GM19452 (cell line): ENCODE measurements at regions not wholly inside any gene's neighbourhood (a gene's known extent, or its start where the extent isn't known, plus 50 kb on each side); places are given as distances from the start of the nearest gene placed in this dataset.
"Not testable (repeated sequence)": the region's sequence is repeated elsewhere in the genome, so short reads cannot be mapped to it uniquely, and the experiment has no call there.

ENCODE experiments used
- ATAC-seq: cut with Tn5 transposase; IDR thresholded peaks from one replicate; pipeline ENCODE4 v1.9.1; 2021; ENCODE audit not compliant: unreplicated experiment

DNA sequence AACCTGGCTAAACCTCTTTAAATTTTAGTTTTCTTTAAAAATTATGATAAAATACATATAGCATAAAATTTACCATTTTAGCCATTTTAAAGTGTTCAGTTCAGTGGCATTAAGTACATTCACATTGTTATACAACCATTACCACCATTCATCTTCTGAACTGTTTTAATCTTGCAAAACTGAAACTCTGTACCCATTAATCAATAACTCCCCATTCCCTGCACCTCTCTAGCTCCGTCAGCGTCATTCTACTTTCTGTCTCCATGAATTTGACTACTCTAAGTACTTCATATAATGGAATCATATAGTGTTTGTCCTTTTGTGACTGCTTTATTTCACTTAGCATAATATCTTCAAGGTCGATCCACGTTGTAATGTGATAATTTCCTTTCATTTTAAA, 75.8 kb upstream of the DDHD1 start:
- no peak for ATAC-seq

DNA sequence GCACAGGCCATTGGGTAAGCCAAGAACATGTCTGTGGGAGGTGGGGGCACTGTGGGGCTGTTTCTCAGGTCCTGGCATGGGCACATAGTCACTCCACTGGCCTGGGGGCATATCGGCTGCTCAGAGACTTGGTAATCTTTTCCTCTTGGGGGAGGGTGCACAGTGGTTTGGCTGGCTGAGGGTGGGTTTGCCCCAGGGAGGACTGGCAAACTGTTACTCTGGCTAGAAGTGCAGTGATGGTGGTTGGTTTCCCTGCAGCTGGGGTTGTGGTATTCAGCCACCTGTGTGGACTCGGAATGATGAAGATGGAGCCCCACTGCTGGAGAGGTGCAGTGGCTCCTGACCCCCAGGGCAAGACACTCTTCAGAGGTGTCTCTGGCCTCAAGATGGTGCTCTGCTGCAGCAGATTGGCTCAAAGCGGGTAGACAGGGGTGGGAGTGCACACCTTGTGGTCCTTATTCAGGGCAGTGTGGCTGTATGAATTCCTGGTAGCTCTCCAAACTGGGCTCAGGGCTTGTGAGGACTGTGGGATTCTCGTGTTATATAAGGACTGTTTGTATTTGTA, 74.1 kb upstream of the DDHD1 start:
- no peak for ATAC-seq

DNA sequence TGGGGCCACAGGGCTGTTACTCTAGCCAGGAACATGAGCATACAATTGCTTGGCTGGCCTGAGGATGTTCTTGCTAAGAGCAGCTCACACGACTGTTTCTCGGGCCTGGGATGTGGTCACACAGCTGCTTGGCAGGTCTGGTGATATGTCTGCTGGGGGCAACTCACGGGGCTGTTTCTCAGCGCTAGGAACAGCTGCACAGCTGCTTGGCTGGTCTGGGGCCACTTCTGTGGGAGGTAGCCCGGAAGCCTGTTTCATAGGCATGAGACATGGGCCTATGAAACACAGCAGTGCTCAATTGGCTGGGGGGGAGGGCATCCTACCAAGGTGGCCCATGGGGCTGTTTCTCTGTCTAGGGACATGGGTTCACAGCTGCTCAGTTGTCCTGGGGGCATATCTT, 73.4 kb upstream of the DDHD1 start:
- ATAC-seq, result no peak

GRCh38 chr14:53220914-53221313, 67.8 kb upstream of the DDHD1 start:
- ATAC-seq, result no peak

DNA sequence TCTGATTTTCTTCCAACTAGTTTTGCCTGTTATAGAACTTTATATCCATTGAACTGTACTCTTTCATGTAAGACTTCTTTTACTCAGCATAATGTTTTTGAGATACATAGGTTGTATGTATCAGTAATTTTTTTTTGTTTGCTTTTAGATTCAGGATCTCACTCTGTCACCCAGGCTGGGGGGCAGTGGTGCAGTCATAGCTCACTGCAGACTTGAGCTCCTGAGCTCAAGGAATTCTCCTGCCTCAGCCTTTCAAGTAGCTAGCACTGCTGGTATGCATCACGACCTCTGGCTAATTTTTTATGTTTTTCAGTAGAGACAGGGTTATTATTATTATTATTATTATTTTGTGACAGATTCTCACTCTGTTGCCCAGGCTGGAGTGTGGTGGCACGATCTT, 65.0 kb upstream of the DDHD1 start:
- no peak for ATAC-seq

- ATAC-seq, result peak; percentile 99
Observed at GRCh38 chr14:53217316-53217994, 64.3 kb upstream of the DDHD1 start.

DNA sequence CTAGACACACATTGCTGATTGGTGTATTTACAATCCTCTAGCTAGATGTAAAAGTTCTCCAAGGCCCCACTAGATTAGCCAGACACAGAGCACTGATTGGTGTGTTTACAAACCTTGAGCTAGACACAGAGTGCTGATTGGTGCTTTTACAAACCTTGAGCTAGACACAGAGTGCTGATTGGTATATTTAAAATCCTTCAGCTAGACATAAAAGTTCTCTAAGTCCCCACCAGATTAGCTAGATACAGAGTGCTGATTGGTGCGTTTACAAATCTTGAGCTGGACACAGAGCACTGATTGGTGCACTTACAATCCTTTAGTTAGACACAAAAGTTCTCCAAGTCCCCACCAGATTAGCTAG, 63.8 kb upstream of the DDHD1 start:
- not testable (repeated sequence) for ATAC-seq

- ATAC-seq, result not testable (repeated sequence)
Observed at GRCh38 chr14:53216478-53216877, 63.4 kb upstream of the DDHD1 start.

GRCh38 chr14:53215101-53215500, 62.0 kb upstream of the DDHD1 start:
- ATAC-seq, result no peak

DNA sequence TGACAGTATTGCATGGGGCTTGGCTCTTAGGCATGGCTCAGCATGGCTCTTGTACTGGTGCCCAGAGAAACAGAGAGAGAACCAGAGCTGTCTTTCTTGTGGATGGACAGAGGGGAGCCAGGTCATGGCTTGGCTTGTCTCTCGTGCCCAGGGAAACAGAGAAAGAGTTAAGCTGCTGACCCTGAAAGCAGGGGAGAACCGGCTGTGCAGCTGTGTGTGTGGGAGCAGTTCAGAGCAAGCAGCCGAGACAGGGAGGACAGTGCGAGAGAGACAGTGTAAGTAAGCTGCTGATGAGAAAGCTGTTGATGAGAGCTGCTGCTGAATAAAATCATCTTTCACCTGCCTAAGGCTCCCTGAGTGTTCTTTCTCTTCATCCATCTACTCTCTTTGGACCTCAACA, 61.3 kb upstream of the DDHD1 start:
- no peak for ATAC-seq

DNA sequence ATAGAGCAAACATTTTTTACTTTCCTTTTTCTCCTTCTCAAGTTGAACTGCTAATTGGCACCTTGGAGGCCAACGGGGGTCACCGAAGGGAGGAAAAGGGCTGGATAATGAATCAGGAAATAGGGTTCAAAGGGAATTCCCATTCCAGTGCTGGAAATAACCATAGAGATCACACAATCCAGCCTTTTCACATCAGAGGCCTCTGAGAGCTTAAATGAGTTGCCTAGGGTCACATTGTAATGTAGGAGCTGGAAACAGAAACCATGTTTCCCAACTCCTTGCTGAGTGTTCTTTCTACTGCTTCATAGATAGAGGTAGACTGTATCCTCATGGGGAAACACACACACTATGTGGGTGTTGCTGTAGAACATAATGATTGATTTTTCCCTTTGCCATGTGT, 60.6 kb upstream of the DDHD1 start:
- ATAC-seq, result no peak

- ATAC-seq, result no peak
Observed at GRCh38 chr14:53209370-53209769, 56.2 kb upstream of the DDHD1 start.
